GM19043 (cell line): ENCODE measurements at regions not wholly inside any gene's neighbourhood (a gene's known extent, or its start where the extent isn't known, plus 50 kb on each side); places are given as distances from the start of the nearest gene placed in this dataset.
"Not testable (repeated sequence)": the region's sequence is repeated elsewhere in the genome, so short reads cannot be mapped to it uniquely, and the experiment has no call there.

Source experiments
- ATAC-seq: cut with Tn5 transposase; IDR thresholded peaks from one replicate; pipeline ENCODE4 v1.9.1; 2021; ENCODE audit warnings: low read depth; ENCODE audit not compliant: unreplicated experiment

- ATAC-seq = no peak
These were observed 364.2 kb upstream of the CNTN3 start for GRCh38 chr3:74978684-74979083.

GRCh38 chr3:74985028-74985904 lies 370.8 kb upstream of the CNTN3 start:
- not testable (repeated sequence) for ATAC-seq

DNA sequence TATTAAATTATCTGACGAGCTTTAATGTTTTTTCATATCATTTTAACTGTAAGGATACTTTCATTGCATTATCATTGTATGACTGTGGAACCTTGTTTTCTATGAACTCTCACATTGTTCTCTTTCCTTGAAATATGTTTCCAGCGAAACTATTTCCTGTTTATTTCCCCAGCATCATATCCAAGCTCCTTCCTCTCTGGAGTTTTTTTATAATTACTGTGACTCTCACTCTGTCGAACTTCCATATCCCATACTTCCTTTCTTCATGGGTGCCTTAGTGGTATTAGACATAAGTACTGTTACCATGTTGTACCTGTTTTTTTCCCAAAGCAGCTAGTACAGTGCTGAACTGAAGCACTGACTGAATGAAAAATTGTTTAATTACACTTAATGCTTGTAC lies 373.6 kb upstream of the CNTN3 start:
- ATAC-seq = no peak

DNA sequence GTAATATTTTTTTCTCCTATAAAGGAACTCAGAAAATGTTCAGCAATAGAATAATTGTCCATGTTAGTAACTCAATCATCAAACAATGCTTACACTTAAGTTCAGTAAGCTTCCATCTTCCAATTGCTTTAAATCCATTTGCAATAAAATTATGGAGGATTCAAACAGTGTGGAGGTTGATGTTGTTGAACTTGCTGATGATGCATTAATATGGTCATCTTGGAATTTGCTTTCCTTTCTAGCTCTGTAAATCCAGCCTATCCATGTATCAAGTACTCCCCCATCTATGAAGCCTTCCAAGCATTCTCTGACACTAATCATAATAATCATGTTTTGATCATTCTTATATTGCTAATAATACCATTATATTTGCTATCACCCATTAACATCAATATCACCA lies 378.4 kb upstream of the CNTN3 start:
- no peak for ATAC-seq

GRCh38 chr3:75001330-75001729 lies 386.9 kb upstream of the CNTN3 start:
- no peak for ATAC-seq

DNA sequence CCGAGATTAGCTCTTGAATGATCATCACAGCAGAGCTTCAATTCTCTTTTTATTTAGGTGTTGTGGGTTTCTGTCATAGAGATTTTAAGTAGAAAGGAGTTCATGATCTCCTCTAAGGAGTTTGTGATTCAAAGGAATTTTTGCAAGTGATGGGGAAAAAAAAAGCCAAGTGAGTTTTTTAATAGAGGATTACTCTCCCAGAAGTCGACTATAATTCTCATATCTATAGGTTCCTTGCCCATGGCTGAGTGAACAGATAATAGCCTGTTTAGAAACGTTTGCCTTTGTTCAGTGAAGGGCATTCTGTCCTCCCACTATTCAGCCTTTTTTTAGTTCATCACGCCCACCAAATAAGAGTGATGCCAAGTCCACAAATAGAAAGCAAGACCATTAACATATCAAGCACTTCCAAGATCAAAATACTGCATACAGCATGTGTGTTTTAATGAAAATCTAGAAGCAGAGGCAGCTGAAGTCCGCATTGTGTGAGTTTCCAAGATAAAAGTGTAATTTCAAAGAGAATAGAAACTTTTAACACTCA lies 398.4 kb upstream of the CNTN3 start:
- no peak for ATAC-seq

DNA sequence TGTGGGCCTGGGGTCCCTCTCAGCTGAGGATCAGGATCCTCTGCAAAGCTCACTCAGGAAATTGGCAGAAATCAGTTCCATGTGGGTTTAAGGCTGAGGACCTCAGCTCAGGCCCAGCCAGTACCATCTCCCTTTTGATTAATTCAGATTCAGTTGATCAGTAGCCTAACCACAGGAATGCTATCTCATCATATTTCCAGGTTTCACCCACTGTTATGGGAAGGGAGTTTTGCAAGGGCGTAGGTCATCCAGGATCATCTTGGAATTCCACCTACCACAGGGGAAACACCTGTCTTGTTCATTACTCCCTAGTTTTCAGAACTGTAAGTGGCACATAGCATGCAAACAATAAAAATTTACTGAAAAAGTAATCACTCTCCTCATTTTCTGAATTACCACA lies 399.5 kb upstream of the CNTN3 start:
- ATAC-seq = no peak

- no peak for ATAC-seq
These were observed 400.8 kb upstream of the CNTN3 start for GRCh38 chr3:75015280-75015679.

DNA sequence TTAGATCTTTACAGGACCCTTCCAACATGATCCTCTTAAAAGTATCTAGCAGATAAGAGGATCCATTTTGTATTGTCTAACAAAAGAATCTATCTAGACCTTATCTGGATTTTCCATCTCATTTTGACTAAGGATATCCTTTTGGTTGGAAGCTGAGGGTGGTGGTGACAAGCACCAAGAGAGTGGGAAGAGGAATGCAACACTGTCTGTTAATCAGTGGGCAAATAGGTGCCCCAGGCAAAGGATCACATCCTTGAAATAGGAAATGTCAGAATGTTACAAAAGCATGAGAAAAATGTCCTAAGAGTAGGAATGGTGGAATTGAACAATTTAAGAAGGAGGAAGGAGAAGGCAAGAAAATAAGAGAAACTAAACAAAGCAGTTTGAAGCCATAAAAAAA lies 420.7 kb upstream of the CNTN3 start:
- ATAC-seq = no peak

GRCh38 chr3:75042941-75043340 lies 428.5 kb upstream of the CNTN3 start:
- ATAC-seq = no peak

DNA sequence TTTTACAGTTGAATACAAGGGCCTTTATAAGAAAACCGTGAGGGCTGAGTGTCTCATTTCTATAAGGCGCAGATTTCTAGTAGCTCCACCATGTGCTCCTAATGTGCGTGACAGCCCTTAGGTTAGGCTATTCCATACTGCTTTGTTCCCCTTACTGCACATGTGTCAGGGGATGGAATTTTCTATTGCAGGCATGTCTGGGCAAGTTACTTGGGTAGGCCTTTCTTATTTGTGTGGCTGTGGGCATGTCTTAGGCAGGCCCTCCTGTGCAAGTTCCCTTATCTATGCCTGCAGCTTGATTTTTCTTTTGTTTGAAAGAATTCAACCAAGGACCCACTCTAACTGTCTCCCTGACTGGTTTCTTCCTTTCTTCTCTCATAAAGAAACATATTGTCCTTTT lies 434.2 kb upstream of the CNTN3 start:
- ATAC-seq = no peak

DNA sequence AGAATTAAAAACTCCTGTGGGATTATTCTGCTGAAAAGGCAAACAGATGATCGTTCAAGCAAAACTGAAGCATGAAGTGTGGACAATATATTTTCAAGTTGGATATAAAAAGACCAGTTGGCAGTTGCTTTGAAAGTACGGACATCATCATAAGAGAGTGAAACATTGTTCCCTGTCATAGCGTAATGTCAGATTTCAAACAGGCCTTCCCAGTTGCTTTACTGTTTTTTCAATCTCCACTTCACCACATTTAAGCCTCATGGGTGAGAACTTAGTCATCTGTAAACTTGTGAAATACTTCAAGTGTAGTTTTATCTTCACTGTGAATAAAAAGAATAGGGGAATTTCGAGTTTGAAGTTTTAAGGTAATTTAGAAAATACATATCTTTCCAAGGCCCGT lies 435.1 kb upstream of the CNTN3 start:
- ATAC-seq = no peak

DNA sequence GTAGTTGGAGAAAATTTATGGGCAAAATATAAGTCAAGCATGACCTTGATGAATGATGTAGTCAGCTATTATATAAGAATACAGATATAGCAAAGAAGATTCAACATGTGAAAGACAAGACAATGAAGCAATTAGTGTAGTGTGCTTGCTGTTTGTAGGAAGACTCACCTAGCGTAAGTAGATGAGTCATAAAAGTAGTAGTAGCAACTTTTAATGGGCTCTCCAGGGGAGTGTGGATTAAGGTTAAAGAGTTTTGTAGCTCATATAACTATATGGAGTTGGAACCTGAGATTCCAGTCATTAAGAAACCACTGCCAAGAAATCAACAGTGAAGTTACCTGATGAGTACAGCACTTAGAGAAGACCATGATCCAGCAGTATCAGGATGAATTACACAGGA lies 444.7 kb upstream of the CNTN3 start:
- ATAC-seq = no peak

- ATAC-seq = no peak
These were observed 447.3 kb upstream of the CNTN3 start for GRCh38 chr3:75061806-75062205.

DNA sequence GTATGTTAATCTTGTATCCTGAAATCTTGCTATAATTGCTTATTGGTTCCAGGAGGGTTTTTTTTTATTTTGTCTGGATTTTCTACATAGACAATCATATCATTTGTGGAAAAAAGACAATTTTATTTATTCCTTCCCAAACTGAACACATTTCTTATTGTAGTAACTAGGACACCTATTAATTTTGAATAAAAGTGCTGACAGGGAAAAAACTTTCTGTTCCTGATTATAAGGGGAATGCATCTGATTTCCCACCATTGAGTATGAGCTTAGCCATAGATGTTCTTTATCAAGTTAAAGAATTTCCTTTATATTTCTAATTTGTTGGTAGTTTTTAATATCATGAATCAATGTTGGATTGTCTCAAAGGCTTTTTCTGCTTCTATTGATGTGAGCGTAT lies 460.7 kb upstream of the CNTN3 start:
- ATAC-seq = no peak

GRCh38 chr3:75076481-75076880 lies 462.0 kb upstream of the CNTN3 start:
- no peak for ATAC-seq

DNA sequence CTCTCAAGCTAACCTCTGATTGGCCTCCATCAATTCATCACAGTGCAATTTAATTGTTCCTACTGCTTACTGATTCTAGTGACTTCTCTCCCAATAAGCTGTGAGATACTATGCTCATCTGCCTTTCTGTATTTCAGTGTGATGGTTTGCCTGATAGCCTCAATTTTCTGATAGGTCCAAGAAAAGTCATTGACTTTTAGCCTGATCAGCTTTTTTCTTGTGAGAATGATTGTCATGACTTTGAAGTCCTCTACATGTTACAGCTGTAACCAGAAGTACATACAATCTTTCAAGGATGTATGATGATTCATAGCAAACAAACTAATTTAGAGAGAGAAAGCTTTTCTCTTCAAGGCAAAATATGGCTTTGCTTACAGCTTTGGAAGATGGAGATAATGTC lies 463.8 kb upstream of the CNTN3 start:
- ATAC-seq = no peak

- ATAC-seq = no peak
These were observed 468.4 kb upstream of the CNTN3 start for GRCh38 chr3:75082845-75083244.

- ATAC-seq = no peak
These were observed 475.4 kb upstream of the CNTN3 start for GRCh38 chr3:75089841-75090240.

DNA sequence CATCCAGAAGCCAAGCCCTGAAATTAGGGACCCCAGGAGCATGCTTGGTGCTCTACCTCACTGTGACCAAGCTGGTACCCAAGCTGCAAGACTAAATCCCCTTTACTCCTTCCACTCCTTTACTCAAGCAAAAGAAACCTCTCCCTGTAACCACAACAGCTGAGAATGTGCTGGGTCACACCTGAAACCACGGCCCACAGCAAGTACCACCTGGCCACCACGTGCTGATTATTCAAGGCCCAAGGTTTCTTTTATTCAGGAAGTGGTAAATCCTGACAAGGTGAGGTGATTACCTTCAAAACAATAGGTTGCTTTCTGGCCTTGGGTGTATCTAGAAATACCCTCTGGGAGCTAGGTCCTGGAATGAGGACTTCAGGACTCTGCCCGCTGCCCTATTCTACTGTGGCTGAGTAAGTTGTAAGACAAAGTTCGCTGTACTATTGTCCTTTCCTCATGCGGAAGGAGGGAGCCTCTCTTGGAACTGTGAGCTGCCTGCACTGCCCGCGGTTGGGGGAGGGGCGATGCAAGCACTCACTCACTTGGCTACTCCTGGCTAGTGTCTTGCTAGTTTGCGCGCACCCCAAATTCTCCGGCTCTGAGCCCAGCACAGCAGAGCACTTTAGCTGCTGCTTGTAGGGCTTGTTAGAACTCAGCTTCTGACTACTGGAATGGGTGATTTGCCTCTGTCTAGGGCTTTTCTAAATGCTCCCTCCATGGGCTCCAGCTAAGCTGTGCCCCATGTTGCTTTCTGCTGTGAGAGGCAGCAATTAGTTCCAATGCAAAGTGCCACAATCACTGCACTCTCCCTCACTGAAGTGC lies 487.1 kb upstream of the CNTN3 start:
- ATAC-seq = no peak

DNA sequence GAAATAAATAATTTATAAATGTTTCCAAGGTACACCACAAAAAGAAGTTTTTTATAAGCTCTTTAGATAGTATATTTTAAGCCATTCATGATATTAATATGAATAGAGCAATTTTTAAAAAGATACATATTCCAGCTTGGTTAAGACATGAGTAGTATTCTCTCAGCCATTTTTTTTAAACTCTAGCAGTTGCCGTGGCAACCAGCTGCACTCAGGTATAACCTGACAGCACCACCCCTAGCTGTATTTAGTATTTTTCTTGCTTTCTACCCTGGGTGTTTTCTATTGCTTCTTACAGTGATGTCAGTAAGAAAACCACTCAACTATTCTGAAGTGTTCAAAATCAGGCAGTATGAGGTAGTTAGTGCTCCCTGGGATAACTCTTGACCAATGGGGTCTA lies 496.3 kb upstream of the CNTN3 start:
- ATAC-seq = no peak

DNA sequence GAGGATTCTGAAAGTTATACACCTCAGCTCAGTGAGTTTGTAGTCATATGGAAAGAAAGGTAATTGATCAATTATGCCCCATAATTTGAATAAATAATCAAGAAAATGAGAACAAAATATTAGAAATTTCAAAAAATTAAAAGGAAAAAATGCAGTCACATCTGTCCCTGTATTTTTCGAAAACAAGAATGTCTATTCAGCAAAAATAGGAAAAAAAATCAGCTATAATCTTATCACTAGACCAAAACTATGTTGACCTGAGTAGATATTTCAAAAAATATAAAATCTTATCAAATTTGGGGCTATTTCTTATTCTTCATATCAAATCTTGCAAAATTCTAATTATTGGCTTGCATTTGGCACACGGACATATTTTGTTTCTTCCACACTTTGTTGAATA lies 501.2 kb upstream of the CNTN3 start:
- no peak for ATAC-seq
